SW 1271 (cell line): ENCODE measurements at regions not wholly inside any gene's neighbourhood (a gene's known extent, or its start where the extent isn't known, plus 50 kb on each side); places are given as distances from the start of the nearest gene placed in this dataset.

ENCODE experiments used
- DNase-seq, 2 experiments: peaks; one replicate each; lab custom pipeline; 2025; lab: John Stamatoyannopoulos, UW

DNA sequence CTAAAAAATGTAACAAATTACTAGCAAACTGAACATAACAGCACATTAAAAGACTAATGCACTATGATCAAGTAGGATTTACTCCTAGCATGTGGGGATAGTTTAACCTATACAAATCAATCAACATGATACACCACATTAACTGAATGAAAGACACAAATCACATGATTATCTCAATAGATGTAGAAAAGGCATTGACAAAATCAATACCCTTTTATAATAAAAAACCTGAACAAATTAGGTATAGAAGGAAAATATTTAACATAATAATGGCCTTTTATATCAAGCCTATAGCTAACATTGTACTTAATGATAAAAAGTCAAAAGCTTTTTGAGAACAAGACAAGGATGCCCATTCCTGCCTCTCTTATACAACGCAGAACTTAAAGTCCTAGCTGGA, 540.0 kb downstream of the RERGL start:
- DNase-seq = no peak

DNA sequence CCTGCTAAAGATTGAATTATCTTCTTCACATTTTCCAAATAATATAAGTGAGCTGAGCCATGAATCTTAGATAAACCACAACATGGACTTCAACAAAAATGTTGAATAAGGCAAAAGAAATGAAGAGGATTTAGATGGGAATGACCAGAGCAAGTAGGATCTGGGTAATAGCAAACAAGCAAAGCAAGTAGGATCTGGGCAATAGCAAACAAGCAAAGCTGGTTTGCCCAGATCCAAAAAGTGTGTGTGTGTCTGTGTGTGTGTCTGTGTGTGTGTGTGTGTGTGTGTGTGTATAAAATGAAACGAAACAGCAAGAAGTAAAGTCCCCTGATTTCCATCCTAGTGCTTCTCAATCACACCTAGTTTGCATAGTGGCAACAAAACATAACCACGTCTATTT, 549.1 kb downstream of the RERGL start:
- no peak for DNase-seq

DNA sequence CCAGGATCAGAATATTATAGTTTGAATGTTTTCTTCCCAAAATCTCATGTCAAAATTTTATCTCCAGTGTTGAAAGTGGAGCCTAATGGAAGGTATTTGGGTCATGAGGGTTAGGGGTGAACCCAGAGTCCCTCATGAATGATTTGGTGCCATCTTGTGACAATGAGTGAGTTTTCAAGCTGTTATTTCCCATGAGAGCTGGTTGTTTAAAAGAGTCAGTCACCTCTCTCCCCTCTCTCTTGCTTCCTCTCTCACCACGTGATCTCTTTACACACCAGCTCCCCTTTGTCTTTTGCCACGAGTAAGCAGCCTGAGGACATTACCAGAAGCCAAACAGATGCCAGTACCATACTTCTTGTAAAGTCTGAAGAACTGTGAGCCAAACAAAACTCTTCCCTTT, 561.6 kb downstream of the RERGL start:
- DNase-seq = no peak

DNA sequence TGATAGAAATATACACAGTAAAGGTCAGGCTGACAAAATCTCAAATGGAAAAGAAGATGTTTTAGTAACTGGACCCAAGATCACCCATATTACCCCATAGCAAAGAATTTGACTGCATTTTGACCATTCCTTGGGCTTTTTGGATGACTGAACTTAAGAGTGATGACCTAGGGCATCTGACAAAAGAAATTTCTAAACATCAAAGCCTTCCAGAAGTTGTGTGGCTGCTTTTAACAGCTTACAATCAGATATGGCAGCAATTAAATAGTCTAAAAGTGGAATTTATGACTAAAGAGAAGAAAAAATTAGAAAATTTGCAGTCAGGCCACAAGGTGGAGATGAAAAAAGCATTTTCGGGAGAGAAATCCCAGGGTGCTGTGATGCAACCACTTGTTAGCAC, 563.0 kb downstream of the RERGL start:
- DNase-seq = no peak

DNA sequence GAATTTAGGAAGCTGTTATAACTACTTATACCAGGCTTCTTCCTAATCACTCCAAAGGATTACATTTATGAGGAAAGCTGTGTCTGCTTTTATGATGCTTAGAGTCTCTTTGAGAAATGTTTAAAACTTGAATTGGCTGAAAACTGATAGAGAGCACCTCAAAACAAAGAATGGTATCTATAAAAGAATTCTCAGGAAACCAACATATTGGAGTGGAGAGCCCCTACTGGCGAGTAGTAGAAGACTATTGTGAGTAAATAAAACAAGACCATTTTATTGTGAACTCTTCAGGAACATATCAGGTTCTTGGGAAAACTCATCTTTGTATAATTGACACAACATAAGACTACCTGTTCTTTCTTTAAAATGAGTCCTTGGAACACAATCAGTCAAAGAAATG, 578.6 kb downstream of the RERGL start:
- no peak for DNase-seq

DNA sequence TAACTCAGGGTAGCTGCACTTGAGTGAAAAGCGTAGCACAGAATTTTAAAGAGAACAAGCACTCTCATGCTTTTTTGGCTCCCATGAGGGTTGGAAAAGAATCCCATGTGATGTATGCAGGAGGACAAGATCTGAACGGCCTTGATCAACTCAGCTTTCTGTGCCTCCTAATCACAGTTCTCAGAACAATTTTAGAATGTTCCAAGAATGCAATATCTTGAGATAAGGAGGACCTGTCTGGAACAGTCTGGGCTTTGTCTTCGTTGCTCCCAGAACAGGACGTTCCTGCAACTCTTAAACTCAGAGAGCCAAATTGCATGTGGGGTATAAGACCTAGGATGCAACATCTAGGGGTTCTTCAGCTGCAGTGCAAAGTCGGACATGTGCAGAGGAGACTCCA, 582.7 kb downstream of the RERGL start:
- no peak for DNase-seq

DNA sequence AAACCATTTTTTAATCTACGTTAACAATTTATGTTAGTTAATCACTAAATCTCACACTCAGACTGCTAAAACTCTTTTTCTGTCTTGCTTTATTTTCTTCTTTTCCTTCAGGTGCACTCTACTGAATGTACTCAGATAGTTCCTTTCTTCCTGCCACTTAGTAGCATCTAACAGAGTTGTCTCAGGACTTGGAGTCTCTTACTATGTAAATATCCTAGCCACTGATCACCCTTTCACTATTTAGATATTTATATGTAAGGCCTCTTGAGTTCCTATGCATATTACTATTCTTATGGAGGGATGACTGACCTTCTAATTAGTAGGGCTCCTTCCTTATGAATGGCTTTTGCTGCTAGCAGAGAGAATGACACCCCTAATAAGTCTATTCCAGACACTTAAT, 586.3 kb downstream of the RERGL start:
- no peak for DNase-seq

DNA sequence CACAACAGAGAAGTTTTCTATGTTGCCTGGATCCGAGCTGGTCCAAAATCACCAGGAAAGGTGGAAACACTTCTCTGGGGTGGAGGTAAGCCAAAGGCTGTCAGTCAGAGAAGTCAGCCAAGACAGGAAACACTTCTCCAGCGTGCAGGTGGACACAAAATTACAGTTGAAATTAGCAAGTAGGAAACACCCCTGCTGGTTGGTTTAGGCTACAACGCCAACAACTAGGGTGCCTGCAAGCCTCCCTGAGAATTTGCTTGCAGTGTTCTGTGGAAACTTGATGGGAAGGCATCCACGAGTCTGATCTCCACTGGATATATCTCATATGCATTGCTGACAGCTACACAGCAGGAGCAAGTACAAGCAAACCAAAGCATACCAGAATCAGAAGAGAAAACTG, 600.5 kb downstream of the RERGL start:
- no peak for DNase-seq

DNA sequence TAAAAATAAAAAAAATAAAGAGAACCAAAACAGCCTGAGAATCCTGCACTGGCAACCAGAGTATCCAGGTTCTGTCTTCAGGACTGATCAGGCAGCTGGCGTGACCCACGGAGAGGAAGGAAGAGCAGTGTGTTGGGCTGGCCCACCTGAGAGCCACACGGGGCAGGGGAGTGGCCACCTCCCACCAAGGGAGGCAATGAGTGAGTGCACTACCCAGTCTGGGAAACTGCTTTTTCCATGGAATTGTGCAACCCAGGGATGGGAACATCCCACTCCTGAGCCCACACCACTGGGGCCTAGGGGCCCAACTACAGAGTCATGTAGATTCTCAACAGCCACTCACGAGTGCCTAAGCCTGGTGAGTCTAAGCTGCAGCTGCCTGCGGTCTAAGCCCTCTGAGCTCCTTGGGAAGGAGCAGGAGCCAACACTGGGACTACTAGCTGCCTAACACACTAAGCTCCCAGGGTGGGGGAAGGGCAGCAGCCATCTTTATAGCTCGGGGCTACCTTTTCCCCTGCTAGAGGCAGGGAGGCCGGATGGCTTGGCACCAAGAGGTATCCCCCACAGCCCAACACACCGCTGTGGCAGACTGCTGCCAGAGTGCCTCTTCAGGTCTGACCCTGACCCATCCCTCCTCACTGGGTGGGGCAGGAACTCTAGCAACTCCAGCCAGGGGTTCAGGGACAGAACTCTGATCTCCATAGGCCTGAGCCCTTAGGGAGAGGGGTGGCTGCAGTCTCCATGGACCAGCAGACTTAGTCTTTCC, 610.9 kb downstream of the RERGL start:
- no peak for DNase-seq

DNA sequence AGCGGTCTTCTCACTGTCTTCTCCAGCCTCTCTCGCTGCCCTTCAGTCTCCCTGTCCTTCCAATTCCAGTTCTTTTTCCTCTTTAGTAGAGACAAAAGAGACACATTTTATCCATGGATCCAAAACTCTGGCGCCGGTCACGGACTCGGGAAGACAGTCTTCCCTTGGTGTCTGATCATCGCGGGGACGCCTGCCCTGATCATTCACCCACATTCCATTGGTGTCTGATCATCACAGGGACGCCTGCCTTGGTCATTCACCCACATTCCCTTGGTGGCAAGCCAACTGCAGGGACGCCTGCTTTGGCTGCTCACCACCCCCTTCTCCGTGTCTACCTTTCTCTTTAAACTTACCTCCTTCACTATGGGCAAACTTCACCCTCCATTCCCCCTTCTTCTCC, 619.5 kb downstream of the RERGL start:
- DNase-seq = no peak

DNA sequence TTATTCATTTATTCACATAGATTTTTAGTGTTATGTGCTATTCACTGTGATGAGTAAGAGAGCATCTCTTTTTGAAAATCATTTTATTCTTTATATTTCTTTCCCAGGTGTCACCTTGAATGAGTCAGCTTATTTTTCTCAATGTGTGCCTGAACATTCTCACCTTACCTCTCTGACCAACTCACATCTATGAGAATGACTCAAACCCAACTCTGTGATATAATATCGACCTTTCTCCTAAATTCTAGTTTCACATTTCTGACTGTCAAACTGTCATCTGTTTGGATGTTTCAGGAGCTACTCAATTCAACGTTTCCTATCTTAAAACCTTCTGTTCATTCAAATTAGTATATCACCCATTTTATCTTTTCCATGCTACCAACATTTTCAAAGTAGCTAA, 630.8 kb downstream of the RERGL start:
- DNase-seq = no peak

DNA sequence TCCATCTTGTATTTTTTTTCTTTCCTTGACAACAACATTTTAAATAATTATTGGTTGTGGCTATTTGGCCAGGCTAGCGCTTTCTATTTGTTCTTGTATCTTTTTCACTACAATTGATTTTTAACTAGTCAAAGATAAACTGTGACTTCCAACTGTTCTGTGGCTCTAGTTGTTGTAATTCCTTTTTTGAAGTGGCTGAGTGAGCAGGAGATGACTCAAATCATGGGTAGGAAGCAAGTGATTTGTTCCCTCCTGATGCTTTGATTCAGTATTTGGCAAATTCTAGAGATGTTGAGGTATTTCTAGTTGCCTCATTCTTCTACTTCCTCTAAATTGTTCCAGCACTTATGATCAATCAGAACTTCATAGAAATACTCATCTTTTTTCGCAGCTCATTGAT, 633.5 kb downstream of the RERGL start:
- no peak for DNase-seq

DNA sequence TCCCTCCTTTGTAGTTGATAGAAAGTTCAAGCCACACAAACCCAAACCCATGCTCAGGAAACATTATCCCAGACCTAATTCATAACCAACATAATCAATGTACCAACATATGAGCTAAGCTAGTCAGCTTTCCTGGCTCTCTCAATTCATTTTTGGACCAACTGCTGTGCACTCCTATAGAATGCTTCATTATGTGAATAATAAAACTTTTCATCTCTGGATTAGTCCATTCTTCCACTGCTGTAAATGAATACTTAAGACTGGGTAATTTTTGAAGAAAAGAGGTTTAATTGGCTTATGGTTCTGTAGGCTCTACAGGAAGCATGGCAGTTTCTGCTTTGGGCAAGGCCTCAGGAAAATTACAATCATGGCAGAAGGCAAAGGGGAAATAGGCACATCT, 651.9 kb downstream of the RERGL start:
- no peak for DNase-seq

DNA sequence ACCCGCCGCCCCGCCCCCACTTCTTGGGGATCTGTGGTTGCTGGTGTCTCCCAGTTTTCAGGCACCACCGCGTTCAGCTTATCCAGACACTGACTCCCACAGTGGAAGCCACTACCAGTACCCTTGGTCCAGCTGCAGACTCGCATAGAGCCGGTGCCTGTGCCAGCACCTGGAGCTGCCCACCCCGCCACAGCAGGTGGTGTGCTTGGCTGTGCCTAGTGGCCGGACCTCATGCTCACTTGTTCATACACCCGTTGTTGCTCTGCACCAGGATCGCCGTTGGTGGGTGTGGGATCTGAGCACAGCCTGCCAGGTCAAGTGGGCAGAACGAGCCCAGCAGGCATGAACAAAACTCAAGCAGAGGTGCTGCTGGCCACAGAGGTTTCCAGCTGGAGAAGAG, 673.2 kb downstream of the RERGL start:
- no peak for DNase-seq

DNA sequence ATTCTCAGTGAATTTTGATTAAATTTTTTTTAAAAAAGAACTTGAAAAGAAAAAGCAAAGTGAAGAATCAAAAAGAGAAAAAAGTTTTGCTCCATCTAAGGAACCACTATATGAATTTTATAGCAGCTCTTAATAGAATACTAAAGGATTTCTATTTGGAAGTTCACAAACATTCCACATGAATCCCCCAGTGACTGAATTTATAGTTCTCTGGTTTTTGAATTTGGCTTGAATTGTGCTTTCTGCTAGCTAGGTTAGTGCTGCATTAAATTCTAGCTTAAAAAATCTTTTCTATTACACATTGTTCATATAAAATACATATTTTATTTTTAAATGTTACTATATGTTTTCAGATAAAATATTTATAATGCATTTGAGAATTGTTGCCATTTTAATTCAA, 675.4 kb downstream of the RERGL start:
- DNase-seq = no peak

DNA sequence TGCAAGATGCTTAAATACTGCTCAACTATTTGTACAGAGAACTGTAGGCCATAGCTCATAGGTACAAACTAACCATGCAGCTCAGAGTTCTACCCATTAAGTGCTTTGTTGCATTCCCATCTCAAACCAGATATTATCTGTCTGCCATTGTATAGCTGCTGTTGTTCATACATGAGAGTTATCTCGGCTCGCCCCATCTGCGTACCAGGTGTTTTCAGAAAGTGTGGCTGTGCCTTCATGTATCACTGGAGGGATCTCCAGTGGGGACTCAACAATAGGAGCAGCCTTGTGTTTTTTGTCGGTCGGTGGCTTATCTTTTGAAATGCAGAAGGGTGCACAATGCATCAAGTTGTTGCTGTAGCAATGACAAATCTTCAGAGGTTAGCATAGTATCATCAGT, 678.3 kb downstream of the RERGL start:
- no peak for DNase-seq

DNA sequence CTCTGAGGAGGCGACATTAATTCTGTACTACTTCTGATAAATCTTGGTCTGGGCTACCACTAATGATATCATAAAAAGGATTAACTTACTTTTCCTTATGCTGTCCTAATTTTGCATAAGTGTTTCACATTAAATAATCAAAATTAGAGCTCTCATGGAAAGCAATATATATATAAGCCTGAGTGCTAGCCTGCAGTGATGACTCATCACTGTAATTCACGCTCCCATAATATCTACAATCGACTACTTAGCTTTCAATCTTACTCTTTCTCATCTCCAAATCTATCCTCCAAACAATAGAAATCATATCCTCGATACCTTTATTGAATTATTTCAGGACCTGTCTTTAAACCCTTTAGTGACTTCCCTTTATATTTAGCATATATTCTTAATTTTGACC, 701.3 kb downstream of the RERGL start:
- no peak for DNase-seq

DNA sequence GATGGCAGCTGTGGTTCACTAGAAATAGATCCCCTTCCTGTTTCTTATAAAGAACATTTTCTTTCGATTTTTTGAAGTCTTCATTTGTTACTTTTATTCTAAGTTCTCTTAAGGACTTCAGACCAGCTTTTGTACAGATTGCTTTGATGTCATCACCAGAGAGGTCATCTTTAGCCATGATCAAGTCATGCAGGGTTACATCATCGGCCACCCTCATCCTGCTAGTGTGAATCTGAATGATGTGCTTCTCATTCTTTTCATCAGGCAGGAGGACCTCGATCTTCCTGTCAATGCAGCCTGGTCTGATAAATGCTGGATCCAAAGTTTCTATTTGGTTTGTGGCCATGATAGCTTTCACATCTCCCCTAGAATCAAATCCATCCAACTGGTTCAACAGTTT, 706.7 kb downstream of the RERGL start:
- DNase-seq = no peak

DNA sequence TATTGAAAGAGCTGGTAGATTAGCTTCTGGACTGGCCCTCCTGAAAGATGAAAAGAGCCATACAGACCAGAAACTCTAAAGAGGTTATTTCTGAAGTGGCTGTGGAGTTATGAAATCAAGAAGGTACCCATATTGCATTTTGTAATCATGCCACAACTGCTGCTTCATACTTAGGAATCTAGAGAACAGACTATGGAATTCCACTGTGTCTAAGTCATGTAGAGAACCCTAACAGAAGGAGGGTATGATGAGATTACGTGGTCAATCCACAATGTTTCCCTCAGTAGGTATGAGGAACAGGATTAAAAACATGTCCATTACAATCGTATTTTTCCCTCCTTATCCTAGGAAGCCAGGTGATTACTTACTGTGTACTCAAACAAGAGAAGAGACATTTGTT, 708.8 kb downstream of the RERGL start:
- DNase-seq = no peak

DNA sequence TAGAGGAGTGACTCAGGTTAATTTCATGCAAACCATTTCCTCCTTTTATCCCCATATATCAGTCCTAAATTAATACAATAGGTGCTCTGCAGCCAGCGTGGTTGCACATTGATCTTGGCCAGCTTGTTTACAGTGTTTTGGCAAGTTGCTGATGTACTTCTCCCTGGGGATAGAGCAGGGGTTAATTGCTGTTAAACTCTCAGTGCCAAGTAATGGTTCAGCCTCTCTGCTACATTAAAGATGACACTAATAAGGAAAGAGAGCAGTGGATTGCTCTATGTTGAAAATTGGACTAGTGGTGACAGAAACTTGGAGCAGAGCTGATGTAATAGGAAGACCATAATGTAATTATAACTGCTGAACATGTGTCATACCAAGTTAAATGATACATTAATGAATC, 717.5 kb downstream of the RERGL start:
- DNase-seq = no peak

DNA sequence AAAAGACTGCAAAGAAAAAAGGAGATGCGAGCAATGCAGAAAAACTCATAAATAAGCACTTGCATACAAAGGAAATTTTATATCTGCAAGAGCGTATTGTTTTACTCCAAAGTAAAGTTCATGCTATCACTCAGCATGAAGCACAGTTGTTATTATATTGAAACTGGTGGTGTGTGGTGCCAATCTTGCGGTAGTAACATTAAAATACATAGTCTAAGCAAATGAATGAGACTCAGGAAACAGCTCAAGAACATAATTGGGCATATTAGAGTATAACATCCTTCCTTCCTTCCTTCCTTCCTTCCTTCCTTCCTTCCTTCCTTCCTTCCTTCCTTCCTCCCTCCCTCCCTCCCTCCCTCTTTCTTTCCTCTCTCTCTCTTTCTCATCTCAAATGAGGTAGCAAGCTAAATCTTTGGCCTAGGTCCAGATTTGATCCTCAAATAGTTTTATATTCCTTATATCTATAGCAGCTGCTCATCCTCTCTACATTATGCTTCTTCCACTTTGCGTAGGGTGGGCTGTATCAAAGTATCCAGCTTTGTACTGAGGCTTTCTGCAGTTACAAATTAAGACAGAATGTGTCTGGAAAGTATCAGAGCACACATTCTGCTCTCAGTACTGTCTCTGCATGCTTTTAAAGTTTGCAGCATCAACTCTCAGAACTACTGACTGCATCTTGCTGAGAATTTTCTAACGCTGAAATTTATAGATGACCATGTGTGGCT, 718.3 kb downstream of the RERGL start:
- DNase-seq = no peak

DNA sequence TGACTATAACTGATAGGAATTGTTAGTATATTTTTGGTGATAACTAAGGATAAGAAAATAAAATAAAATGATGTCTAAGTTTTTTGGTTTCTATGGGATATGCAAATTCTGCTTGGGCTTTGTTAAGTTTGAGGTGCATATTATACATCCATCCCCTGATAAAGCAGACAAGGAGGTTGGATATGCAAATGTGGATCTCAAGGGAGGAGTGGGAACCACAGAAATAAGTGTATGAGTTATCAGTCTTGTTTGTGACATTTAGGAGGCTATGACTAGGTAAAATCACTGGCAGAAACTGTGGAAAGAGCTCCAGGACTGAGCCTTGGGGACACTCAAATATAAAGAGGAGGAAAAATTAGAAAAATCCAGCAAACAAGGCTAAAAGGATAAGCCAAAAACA, 719.4 kb downstream of the RERGL start:
- no peak for DNase-seq

DNA sequence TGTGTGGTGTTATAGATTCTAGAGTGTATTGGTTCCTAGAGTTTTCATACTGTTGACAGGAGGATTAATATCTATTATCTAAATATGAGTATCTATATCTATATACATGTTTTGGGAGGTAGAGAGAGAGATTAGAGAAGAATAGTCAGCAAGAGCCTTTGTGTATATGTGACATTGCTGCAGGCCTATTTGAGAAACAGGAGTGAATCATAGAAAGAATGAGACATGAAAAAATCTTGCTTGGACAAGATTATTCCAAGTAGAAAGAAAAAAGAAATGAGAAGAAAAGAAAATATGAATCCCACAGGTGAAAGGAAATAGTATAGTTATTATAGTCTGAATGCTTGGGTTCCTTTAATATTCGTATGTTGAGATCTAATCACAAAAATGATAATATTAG, 720.4 kb downstream of the RERGL start:
- no peak for DNase-seq

DNA sequence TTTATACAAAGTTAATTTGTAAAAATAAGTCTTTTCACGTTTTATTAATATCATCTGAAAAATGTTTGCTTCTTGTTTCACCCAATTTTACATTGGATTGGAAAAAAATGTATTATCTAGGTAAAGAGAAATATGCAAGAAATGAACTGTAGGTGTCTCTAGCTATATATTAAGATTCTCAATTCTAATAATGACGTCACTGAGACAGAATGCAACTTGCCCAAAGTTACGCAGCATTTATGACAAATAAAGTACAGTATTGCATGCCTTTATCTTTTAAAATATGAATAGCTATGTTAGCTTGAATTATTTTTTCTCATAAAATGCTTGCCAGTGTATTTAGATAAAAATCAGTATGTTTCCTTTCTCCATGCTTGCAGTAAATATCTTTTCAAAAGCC, 728.8 kb downstream of the RERGL start:
- no peak for DNase-seq
